BJ (cell line): ENCODE measurements at regions not wholly inside any gene's neighbourhood (a gene's known extent, or its start where the extent isn't known, plus 50 kb on each side); places are given as distances from the start of the nearest gene placed in this dataset.

Source experiments
- CTCF ChIA-PET: fragments of 350-600 bp; formaldehyde crosslinking; extraction: SDS; loops from one replicate; lab custom pipeline; 2021; ENCODE audit warnings: antibody characterized with exemption, inconsistent platforms; lab: Yijun Ruan, JAX
- POLR2A ChIA-PET: fragments of 300-600 bp; sonication (Branson Sonifier 250); formaldehyde crosslinking; extraction: SDS; loops from one replicate; lab custom pipeline; 2021; ENCODE audit warnings: antibody characterized with exemption; lab: Charles Lee
- DNase-seq: peaks from one replicate; pipeline ENCODE4 v3.0.0-alpha.2; 2011; ENCODE audit warnings: low read depth
- H3K27me3 ChIP-seq: 2 replicates; pipeline ENCODE4 v1.6.0; 2011; ENCODE audit warnings: low read length; ENCODE audit not compliant: control insufficient read depth, insufficient read depth
- H3K36me3 ChIP-seq: 2 replicates; pipeline ENCODE4 v1.5.1; 2011; ENCODE audit warnings: low read length; ENCODE audit not compliant: control insufficient read depth, insufficient read depth
- H3K4me3 ChIP-seq: 2 replicates; pipeline ENCODE4 v1.5.1; 2011; ENCODE audit warnings: low read depth, mild to moderate bottlenecking, control low read depth, low read length
- TF ChIP-seq, protein P1 (sequence below): IDR thresholded peaks from 2 replicates; pipeline ENCODE4 v1.5.1; 2011; ENCODE audit warnings: low read depth, mild to moderate bottlenecking, control low read depth, inconsistent platforms, low read length, moderate library complexity; ENCODE audit not compliant: insufficient read depth

DNA sequence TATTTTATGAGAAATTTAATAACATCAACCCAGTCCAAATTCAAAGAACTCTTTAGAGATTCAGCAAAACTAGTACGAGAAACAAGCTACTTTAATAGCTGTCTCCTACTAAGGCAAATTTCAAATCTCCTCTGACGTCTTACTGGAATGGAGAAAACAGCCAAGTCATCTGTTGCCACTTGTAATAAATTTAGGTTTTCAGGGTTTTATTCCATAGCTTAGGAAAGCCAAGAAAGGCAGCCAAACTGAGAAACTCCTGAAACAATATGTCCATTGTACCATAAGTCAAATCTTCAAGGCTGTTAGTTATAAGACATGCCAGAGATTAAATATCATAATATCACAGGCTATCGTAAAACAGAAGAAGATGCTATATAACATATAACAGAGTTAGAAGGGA is 524.6 kb upstream of the SETBP1 start:
- no peak for DNase-seq
- TF ChIP-seq, protein P1, sequence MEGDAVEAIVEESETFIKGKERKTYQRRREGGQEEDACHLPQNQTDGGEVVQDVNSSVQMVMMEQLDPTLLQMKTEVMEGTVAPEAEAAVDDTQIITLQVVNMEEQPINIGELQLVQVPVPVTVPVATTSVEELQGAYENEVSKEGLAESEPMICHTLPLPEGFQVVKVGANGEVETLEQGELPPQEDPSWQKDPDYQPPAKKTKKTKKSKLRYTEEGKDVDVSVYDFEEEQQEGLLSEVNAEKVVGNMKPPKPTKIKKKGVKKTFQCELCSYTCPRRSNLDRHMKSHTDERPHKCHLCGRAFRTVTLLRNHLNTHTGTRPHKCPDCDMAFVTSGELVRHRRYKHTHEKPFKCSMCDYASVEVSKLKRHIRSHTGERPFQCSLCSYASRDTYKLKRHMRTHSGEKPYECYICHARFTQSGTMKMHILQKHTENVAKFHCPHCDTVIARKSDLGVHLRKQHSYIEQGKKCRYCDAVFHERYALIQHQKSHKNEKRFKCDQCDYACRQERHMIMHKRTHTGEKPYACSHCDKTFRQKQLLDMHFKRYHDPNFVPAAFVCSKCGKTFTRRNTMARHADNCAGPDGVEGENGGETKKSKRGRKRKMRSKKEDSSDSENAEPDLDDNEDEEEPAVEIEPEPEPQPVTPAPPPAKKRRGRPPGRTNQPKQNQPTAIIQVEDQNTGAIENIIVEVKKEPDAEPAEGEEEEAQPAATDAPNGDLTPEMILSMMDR = no peak
- H3K4me3 ChIP-seq = no peak overlapping the region
- ChIA-PET CTCF (interaction anchor here (0.9 kb wide), 2 partner anchors 14 to 1230 kb away, joined by 3 read pairs; no protein-coding TSS in a partner anchor), POLR2A (no interaction called here)
- H3K36me3 ChIP-seq = no peaks in the 10 kb centered on the region
- H3K27me3 ChIP-seq = no peaks in the 10 kb centered on the region

DNA sequence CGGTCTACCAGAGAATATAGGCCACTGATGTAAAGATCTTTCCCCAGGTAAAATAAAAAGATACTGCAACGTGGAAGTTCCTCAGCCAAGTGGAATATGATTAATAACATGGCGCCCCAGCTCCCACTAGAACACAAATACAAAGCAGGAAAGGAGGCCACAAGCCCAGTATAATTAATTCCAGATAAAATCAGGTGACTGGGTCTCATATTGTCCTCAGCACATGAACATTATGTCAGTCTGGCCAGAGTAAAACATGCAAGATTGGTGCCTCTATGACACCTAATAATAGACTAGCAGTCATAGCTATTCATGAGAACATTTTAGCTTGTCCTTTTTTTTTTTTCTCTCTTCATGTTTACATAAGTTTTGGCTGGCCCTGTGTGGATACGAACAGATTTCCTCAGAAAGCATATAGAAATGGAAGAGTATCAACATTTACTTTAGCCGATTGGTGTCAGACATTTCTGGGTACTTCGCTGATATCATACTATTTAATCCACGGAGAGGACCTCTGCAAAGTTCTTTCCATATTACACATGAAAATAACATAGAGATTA is 523.8 kb upstream of the SETBP1 start:
- CTCF ChIA-PET = interaction anchor here (0.9 kb wide), 1 partner anchor 1229 kb away, joined by 3 read pairs; no protein-coding TSS in a partner anchor
- TF ChIP-seq, protein P1 = no peak
- Histone ChIP-seq H3K4me3 (no peak overlapping the region), H3K27me3 (no peaks in the 10 kb centered on the region), H3K36me3 (no peaks in the 10 kb centered on the region)
- POLR2A ChIA-PET = no interaction called here
- DNase-seq = no peak

DNA sequence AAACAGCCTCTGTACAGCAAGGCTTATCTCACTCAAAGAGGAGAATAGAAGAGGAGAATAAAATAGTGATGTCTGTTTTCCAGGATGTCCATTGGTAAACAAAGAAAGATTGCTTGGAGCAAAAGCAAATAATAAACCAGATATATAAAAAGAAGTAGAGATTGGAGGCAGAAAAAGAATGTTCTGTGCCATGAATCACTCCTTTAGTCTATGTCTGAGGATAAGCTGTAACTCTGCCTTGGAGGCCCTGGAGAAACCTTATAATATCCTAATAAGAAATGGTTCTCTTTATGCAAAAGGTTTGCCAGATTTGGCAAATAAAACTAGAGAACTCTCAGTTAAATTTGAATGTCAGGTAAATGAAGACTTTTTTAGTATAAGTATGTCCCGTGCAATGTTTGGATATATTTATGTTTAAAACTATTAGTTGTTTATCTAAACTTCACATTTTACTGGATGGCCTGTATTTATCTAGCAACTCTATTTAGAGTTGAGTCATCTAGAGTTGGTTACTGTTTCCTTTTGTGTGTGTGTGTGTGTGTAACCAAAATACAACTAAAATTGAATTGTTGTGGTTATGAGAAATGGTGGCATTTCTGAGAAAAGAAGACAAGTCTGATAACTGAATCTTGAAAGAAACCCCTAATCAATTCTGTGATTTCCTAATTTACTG is 510.3 kb upstream of the SETBP1 start:
- DNase-seq = no peak

DNA sequence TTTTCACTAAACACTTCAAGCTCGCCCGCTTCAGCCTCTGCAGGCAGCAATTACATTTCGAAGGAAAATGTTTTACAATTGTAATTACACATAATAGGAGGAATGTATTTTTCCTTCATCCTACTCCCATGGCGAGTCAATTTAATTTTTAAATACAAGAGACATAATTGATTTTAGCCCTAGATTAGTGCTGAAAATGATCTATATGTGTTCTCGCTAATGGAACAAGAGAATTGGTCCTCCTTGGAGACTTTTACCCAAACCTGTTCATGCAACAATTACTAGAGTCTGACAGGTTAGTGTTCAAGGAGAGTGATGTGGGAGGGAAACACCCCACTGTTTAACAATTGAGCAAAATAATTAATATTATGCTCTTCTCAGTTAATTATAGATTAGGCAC is 509.4 kb upstream of the SETBP1 start:
- POLR2A ChIA-PET = no interaction called here
- H3K36me3 ChIP-seq = no peaks in the 10 kb centered on the region
- TF ChIP-seq, protein P1 = no peak
- DNase-seq = no peak
- no peak overlapping the region for H3K4me3 ChIP-seq
- H3K27me3 ChIP-seq = no peaks in the 10 kb centered on the region
- CTCF ChIA-PET = no interaction called here

More for the DNA sequence above, 510.3 kb upstream of the SETBP1 start:
- Histone ChIP-seq H3K4me3 (no peak overlapping the region), H3K27me3 (no peaks in the 10 kb centered on the region), H3K36me3 (no peaks in the 10 kb centered on the region)
- POLR2A ChIA-PET = no interaction called here
- CTCF ChIA-PET = interaction anchor here (1.3 kb wide), 1 partner anchor 14 kb away, joined by 3 read pairs; no protein-coding TSS in a partner anchor
- TF ChIP-seq, protein P1 = no peak

DNA sequence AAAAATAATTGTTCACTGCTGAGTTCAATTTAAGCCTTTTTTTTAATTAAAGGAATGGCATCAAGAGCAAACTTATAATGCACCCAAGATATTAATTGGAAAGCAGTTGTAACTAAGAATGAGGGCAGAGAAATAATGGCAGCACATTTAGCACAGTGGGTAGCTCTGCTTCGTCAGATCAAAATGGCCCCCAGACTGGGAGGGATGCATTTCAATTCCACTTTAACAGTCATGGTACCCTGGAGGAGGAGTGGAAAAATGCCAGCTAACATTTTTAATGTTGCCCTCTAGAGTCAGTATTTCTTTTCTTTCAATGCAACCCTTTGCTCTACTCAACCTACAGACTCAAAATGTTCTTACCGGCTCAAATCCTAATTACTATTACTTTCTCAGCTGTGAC is 504.8 kb upstream of the SETBP1 start:
- POLR2A ChIA-PET = no interaction called here
- no peak for DNase-seq

More for the DNA sequence above, 504.8 kb upstream of the SETBP1 start:
- H3K36me3 ChIP-seq = no peaks in the 10 kb centered on the region
- no peaks in the 10 kb centered on the region for H3K27me3 ChIP-seq
- CTCF ChIA-PET = no interaction called here
- TF ChIP-seq, protein P1 = no peak
- H3K4me3 ChIP-seq = no peak overlapping the region
